ENCODE measurements at regions not wholly inside any gene's neighbourhood (a gene's known extent, or its start where the extent isn't known, plus 50 kb on each side); places are given as distances from the start of the nearest gene placed in this dataset.

- DNase-seq (ENCODE audit: low spot score): no peak
These were observed 1045.8 kb downstream of the CNTNAP5 start for GRCh38 chr2:125070726-125071505.

GRCh38 chr2:125073440-125073839 lies 1048.4 kb downstream of the CNTNAP5 start:
- no peak for DNase-seq (ENCODE audit: low spot score)

- DNase-seq (ENCODE audit: low spot score): no peak
These were observed 1060.8 kb downstream of the CNTNAP5 start for GRCh38 chr2:125085904-125086303.

GRCh38 chr2:125086313-125087184 lies 1061.5 kb downstream of the CNTNAP5 start:
- DNase-seq (ENCODE audit: low spot score): no peak

GRCh38 chr2:125092276-125093009 lies 1067.4 kb downstream of the CNTNAP5 start:
- DNase-seq (ENCODE audit: low spot score): no peak

GRCh38 chr2:125095826-125096225 lies 1070.7 kb downstream of the CNTNAP5 start:
- DNase-seq (ENCODE audit: low spot score): no peak

- DNase-seq (ENCODE audit: low spot score): no peak
These were observed 1081.6 kb downstream of the CNTNAP5 start for GRCh38 chr2:125106710-125107109.

- DNase-seq (ENCODE audit: low spot score): no peak
These were observed 1082.4 kb downstream of the CNTNAP5 start for GRCh38 chr2:125107446-125107845.

GRCh38 chr2:125108251-125108650 lies 1083.2 kb downstream of the CNTNAP5 start:
- DNase-seq (ENCODE audit: low spot score): no peak

- DNase-seq (ENCODE audit: low spot score): no peak
These were observed 1100.8 kb downstream of the CNTNAP5 start for GRCh38 chr2:125125902-125126301.

GRCh38 chr2:125160947-125161346 lies 1135.9 kb downstream of the CNTNAP5 start:
- DNase-seq (ENCODE audit: low spot score): no peak

- DNase-seq (ENCODE audit: low spot score): no peak
These were observed 1142.1 kb downstream of the CNTNAP5 start for GRCh38 chr2:125167152-125167551.

- no peak for DNase-seq (ENCODE audit: low spot score)
These were observed 1142.7 kb downstream of the CNTNAP5 start for GRCh38 chr2:125167820-125168219.

GRCh38 chr2:125168442-125168841 lies 1143.4 kb downstream of the CNTNAP5 start:
- no peak for DNase-seq (ENCODE audit: low spot score)

- DNase-seq (ENCODE audit: low spot score): no peak
These were observed 1144.1 kb downstream of the CNTNAP5 start for GRCh38 chr2:125169022-125169763.

GRCh38 chr2:125169764-125170146 lies 1144.7 kb downstream of the CNTNAP5 start:
- no peak for DNase-seq (ENCODE audit: low spot score)

- DNase-seq (ENCODE audit: low spot score): no peak
These were observed 1147.1 kb downstream of the CNTNAP5 start for GRCh38 chr2:125172181-125172580.

GRCh38 chr2:125175415-125175814 lies 1150.3 kb downstream of the CNTNAP5 start:
- DNase-seq (ENCODE audit: low spot score): no peak

GRCh38 chr2:125185691-125186270 lies 1160.7 kb downstream of the CNTNAP5 start:
- no peak for DNase-seq (ENCODE audit: low spot score)

- no peak for DNase-seq (ENCODE audit: low spot score)
These were observed 1182.3 kb downstream of the CNTNAP5 start for GRCh38 chr2:125207431-125207830.

- no peak for DNase-seq (ENCODE audit: low spot score)
These were observed 1191.2 kb downstream of the CNTNAP5 start for GRCh38 chr2:125216321-125216720.
